ENCODE measurements at regions not wholly inside any gene's neighbourhood (a gene's known extent, or its start where the extent isn't known, plus 50 kb on each side); places are given as distances from the start of the nearest gene placed in this dataset.

DNA sequence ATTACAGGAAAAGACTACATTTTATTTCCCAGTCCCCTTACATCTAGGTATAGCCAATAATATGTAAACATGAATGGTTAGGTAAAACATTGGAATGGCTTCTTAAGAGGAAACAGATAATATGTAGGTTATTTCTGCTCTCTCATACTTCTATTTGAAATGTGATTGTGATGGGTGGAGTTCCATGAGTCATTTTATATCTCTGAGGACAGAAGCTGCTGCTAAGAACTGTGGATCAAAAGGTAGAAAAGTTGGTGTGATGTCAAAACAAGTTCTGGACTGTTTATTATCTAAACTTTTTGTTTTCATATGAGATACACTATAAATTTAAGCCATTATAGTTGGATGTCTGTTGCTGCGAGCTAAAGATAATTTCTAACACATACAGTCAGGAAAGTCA is 799.4 kb upstream of the TENM4 start:
- no TSS peak for BruUV-seq (replicated peaks)
- POLR2A ChIA-PET, result no interaction called here

More for the DNA sequence above, 799.4 kb upstream of the TENM4 start:
- H3K9me3 ChIP-seq (replicated peaks; ENCODE audit: control insufficient read depth, insufficient read depth, low read length), result no peaks in the 10 kb centered on the region
- CTCF ChIA-PET, result no interaction called here
- no peak overlapping the region for H3K4me3 ChIP-seq (replicated peaks in 1 of 3; ENCODE audit: insufficient read depth in 1 of 3, low read depth in 1 of 3, low read length in 3 of 3)
- no peak overlapping the region for H3K27ac ChIP-seq (ENCODE audit: insufficient read depth, low read depth, low read length)
- H3K9ac ChIP-seq (replicated peaks; ENCODE audit: extremely low read depth, insufficient read depth, low read length), result no peak overlapping the region
- H3K79me2 ChIP-seq (ENCODE audit: control insufficient read depth, insufficient read depth, low read length), result no peaks in the 10 kb centered on the region
- H3K9me1 ChIP-seq (replicated peaks; ENCODE audit: control insufficient read depth, extremely low read depth, insufficient read depth, low read length), result no peaks in the 10 kb centered on the region
- dilution Hi-C loops (cut with MboI; ENCODE audit: extremely low pct_ligation_motif_present, low sequenced_read_pairs) (no loop called here), intact Hi-C loops (cut with micrococcal nuclease) (no loop called here)
- H3K4me2 ChIP-seq (ENCODE audit: insufficient read depth, low read length), result no peak overlapping the region
- no peaks in the 10 kb centered on the region for H3K4me1 ChIP-seq (ENCODE audit: control insufficient read depth, extremely low read depth, insufficient read depth, low read length)
- no peak for TF ChIP-seq POLR2AphosphoS5 (IDR thresholded peaks at IDR 0.05; ENCODE audit: insufficient read depth, low read depth, low read length)
- no peak for TF ChIP-seq EZH2 (IDR thresholded peaks at IDR 0.05; ENCODE audit: borderline replicate concordance, low read depth, low read length, severe bottlenecking)
- TF ChIP-seq GATA2 (IDR thresholded peaks at IDR 0.05; ENCODE audit: insufficient read depth, insufficient read length, low read depth, low read length), result no peak
- TF ChIP-seq, protein P1, sequence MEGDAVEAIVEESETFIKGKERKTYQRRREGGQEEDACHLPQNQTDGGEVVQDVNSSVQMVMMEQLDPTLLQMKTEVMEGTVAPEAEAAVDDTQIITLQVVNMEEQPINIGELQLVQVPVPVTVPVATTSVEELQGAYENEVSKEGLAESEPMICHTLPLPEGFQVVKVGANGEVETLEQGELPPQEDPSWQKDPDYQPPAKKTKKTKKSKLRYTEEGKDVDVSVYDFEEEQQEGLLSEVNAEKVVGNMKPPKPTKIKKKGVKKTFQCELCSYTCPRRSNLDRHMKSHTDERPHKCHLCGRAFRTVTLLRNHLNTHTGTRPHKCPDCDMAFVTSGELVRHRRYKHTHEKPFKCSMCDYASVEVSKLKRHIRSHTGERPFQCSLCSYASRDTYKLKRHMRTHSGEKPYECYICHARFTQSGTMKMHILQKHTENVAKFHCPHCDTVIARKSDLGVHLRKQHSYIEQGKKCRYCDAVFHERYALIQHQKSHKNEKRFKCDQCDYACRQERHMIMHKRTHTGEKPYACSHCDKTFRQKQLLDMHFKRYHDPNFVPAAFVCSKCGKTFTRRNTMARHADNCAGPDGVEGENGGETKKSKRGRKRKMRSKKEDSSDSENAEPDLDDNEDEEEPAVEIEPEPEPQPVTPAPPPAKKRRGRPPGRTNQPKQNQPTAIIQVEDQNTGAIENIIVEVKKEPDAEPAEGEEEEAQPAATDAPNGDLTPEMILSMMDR (IDR thresholded peaks at IDR 0.05; ENCODE audit: extremely low read depth in 1 of 2, insufficient read depth in 1 of 2, low read depth in 1 of 2, low read length in 2 of 2), result no peak
- no peak for TF ChIP-seq MYC (IDR thresholded peaks at IDR 0.05; ENCODE audit: low read depth, low read length)
- no peak for TF ChIP-seq MAX (IDR thresholded peaks at IDR 0.05; ENCODE audit: insufficient read depth, insufficient read length)
- no peak for TF ChIP-seq FOS (IDR thresholded peaks at IDR 0.05; ENCODE audit: borderline replicate concordance, insufficient read depth, low read length)
- TF ChIP-seq JUN (IDR thresholded peaks at IDR 0.05; ENCODE audit: borderline replicate concordance, insufficient read depth, insufficient read length, low read depth), result no peak
- no peak for TF ChIP-seq POLR2A (IDR thresholded peaks at IDR 0.05; ENCODE audit: low read depth, low read length)
- FAIRE-seq (no peak), DNase-seq (ENCODE audit: low read depth, low spot score) (no peak)
- H2AFZ ChIP-seq (ENCODE audit: low read depth, low read length), result no peak overlapping the region
- no peaks in the 10 kb centered on the region for H4K20me1 ChIP-seq (replicated peaks; ENCODE audit: control insufficient read depth, extremely low read depth, insufficient read depth, low read length)
- H3K27me3 ChIP-seq (ENCODE audit: control insufficient read depth in 2 of 2, insufficient read depth in 2 of 2, low read length in 2 of 2), result no peaks in the 10 kb centered on the region
- no peaks in the 10 kb centered on the region for H3K36me3 ChIP-seq (ENCODE audit: control insufficient read depth in 2 of 2, extremely low read depth in 1 of 2, insufficient read depth in 2 of 2, low read length in 2 of 2)
